GM23338 (cell line): ENCODE measurements at regions not wholly inside any gene's neighbourhood (a gene's known extent, or its start where the extent isn't known, plus 50 kb on each side); places are given as distances from the start of the nearest gene placed in this dataset.

ENCODE experiments used
- ATAC-seq: fragments of 200-7000 bp; cut with Tn5 transposase; 3 replicates; pipeline ENCODE4 v1.9.1; 2020
- DNase-seq: peaks from one replicate; pipeline ENCODE4 v3.0.0-alpha.2; 2015; ENCODE audit warnings: low spot score
- H2AFZ ChIP-seq: fragments of 200-600 bp; sonication (generic); 2 replicates; pipeline ENCODE4 v1.8.0; 2016; ENCODE audit warnings: antibody characterized with exemption, mild to moderate bottlenecking, moderate library complexity
- H3F3A ChIP-seq: fragments of 200-600 bp; sonication (generic); replicated peaks from 2 replicates; pipeline ENCODE4 v1.8.0; 2017; ENCODE audit warnings: antibody characterized with exemption, mixed run types, low read depth
- H3K27ac ChIP-seq: fragments of 200-600 bp; sonication (generic); 2 replicates; pipeline ENCODE4 v1.6.1; 2016; ENCODE audit warnings: low read depth
- H3K27me3 ChIP-seq: fragments of 200-600 bp; sonication (generic); 2 replicates; pipeline ENCODE4 v1.8.0; 2016; ENCODE audit warnings: mild to moderate bottlenecking, mixed run types, moderate library complexity; ENCODE audit not compliant: insufficient read depth
- H3K36me3 ChIP-seq: fragments of 200-600 bp; sonication (generic); 2 replicates; pipeline ENCODE4 v1.8.0; 2016; ENCODE audit warnings: mild to moderate bottlenecking; ENCODE audit not compliant: insufficient read depth
- H3K4me1 ChIP-seq: fragments of 200-600 bp; sonication (generic); 2 replicates; pipeline ENCODE4 v1.8.0; 2016; ENCODE audit warnings: mild to moderate bottlenecking, moderate library complexity; ENCODE audit not compliant: insufficient read depth
- H3K4me2 ChIP-seq: fragments of 200-600 bp; sonication (generic); 2 replicates; pipeline ENCODE4 v1.7.1; 2017; ENCODE audit warnings: mixed run types
- H3K4me3 ChIP-seq: fragments of 200-600 bp; sonication (generic); 2 replicates; pipeline ENCODE4 v1.6.1; 2016; ENCODE audit warnings: mixed run types
- H3K79me2 ChIP-seq: fragments of 200-600 bp; sonication (generic); replicated peaks from 2 replicates; pipeline ENCODE4 v1.8.0; 2017; ENCODE audit warnings: mild to moderate bottlenecking; ENCODE audit not compliant: insufficient read depth
- H3K9me2 ChIP-seq: fragments of 200-600 bp; sonication (generic); 2 replicates; pipeline ENCODE4 v1.8.0; 2017; ENCODE audit not compliant: insufficient read depth
- H4K20me1 ChIP-seq: fragments of 200-600 bp; sonication (generic); replicated peaks from 2 replicates; pipeline ENCODE4 v1.8.0; 2017; ENCODE audit warnings: mild to moderate bottlenecking; ENCODE audit not compliant: insufficient read depth
- H3K27ac Mint-ChIP-seq: 2 replicates; pipeline ENCODE4 v1.8.0; 2020; ENCODE audit warnings: inconsistent platforms, mild to moderate bottlenecking, moderate library complexity, mixed read lengths
- H3K27me3 Mint-ChIP-seq: 3 replicates; pipeline ENCODE4 v1.8.0; 2022; ENCODE audit warnings: low read depth, mild to moderate bottlenecking, moderate library complexity, mixed read lengths, inconsistent platforms; ENCODE audit not compliant: insufficient read depth, poor library complexity
- H3K36me3 Mint-ChIP-seq: 3 replicates; pipeline ENCODE4 v1.8.0; 2021; ENCODE audit warnings: low read depth, mild to moderate bottlenecking, inconsistent platforms, moderate library complexity, mixed read lengths
- H3K4me1 Mint-ChIP-seq: 3 replicates; pipeline ENCODE4 v1.8.0; 2020; ENCODE audit warnings: mild to moderate bottlenecking, inconsistent platforms, mixed read lengths
- H3K4me3 Mint-ChIP-seq: 3 replicates; pipeline ENCODE4 v1.8.0; 2021; ENCODE audit warnings: moderate library complexity, mild to moderate bottlenecking, inconsistent platforms, mixed read lengths
- H3K9me3 Mint-ChIP-seq: 3 replicates; pipeline ENCODE4 v1.8.0; 2020; ENCODE audit warnings: moderate library complexity, mild to moderate bottlenecking, inconsistent platforms, mixed read lengths
- CREB1 ChIP-seq: fragments of 250-450 bp; sonication (Bioruptor Pico); IDR thresholded peaks from 2 replicates; pipeline ENCODE4 v1.5.0; 2020; ENCODE audit warnings: low read depth, mild to moderate bottlenecking, moderate library complexity
- EZH2 ChIP-seq: fragments of 200-600 bp; sonication (generic); IDR thresholded peaks from one replicate; pipeline ENCODE4 v1.8.0; 2017; ENCODE audit warnings: antibody characterized with exemption, mild to moderate bottlenecking, low read depth; ENCODE audit not compliant: unreplicated experiment
- EZH2phosphoT487 ChIP-seq: fragments of 200-600 bp; sonication (generic); IDR thresholded peaks from one replicate; pipeline ENCODE4 v1.8.1; 2018; ENCODE audit warnings: antibody characterized with exemption; ENCODE audit not compliant: unreplicated experiment
- JUNB ChIP-seq: IDR thresholded peaks from one replicate; pipeline ENCODE4 v1.6.1; 2016; ENCODE audit warnings: antibody characterized with exemption; ENCODE audit not compliant: unreplicated experiment
- NANOG ChIP-seq: IDR thresholded peaks from 2 replicates; pipeline ENCODE4 v1.6.1; 2016; ENCODE audit warnings: antibody characterized with exemption, borderline replicate concordance
- POLR2AphosphoS5 ChIP-seq: IDR thresholded peaks from 2 replicates; pipeline ENCODE4 v1.6.1; 2016; ENCODE audit warnings: antibody characterized with exemption, low read depth
- ZNF114 ChIP-seq: fragments of 250-450 bp; sonication (Bioruptor Pico); IDR thresholded peaks from 2 replicates; pipeline ENCODE4 v1.5.0; 2020; ENCODE audit warnings: mild to moderate bottlenecking, moderate library complexity
- ZNF331 ChIP-seq: fragments of 250-450 bp; sonication (Bioruptor Pico); IDR thresholded peaks from 2 replicates; pipeline ENCODE4 v1.5.0; 2020; ENCODE audit warnings: low read depth, mild to moderate bottlenecking, moderate library complexity
- TF ChIP-seq, protein P1 (sequence below), 2 experiments: fragments of 200-600 bp in 1 of 2; sonication (generic) in 1 of 2; conservative IDR thresholded peaks; 2 replicates each; pipeline versions ENCODE4 v1.5.1 to v1.6.1; 2016 to 2017; ENCODE audit warnings: antibody characterized with exemption in 2 of 2, low read depth in 2 of 2, mild to moderate bottlenecking in 2 of 2, moderate library complexity in 1 of 2
- TF ChIP-seq, protein P2 (sequence below): IDR thresholded peaks from one replicate; pipeline ENCODE4 v1.6.1; 2018; ENCODE audit warnings: antibody characterized with exemption; ENCODE audit not compliant: unreplicated experiment
- TF ChIP-seq, protein P3 (sequence below): fragments of 250-450 bp; sonication (Bioruptor Pico); IDR thresholded peaks from 2 replicates; pipeline ENCODE4 v1.5.0; 2020; ENCODE audit warnings: mild to moderate bottlenecking, moderate library complexity

DNA sequence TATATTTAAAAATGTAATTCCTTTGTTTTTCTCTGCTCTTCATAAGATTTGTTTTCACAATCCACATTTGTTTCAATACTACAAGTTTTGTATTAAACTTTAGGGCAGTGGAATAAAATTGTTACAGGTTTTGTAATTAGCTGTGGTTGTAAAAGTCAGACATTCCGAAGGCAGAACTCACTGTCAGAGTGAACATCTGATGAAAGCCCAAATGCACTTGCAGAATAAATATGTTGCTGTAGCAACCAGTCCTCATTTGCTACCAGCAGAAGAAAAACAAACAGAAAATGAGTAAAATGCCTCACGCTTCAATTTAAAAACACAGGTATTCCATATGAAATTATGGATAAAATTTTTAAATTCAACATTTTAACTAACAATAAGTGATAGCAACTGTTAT lies 740.1 kb upstream of the FAM174A start:
- Mint-ChIP-seq H3K9me3 (no peaks in the 10 kb centered on the region), H3K4me3 (no peak overlapping the region)

More for the DNA sequence above, 740.1 kb upstream of the FAM174A start:
- H3K4me1 Mint-ChIP-seq = no peaks in the 10 kb centered on the region
- peaks cover 4% of the 10 kb centered on the region; the same call in 1 of the 2 replicates for H3K9me2 ChIP-seq
- H3K27ac ChIP-seq = no peak overlapping the region
- H3K4me2 ChIP-seq = no peak overlapping the region
- H3K4me1 ChIP-seq = no peaks in the 10 kb centered on the region
- ATAC-seq = no peak
- DNase-seq = no peak
- H3K27me3 Mint-ChIP-seq = no peaks in the 10 kb centered on the region
- no peaks in the 10 kb centered on the region for H3K27me3 ChIP-seq
- H4K20me1 ChIP-seq = no peaks in the 10 kb centered on the region
- no peaks in the 10 kb centered on the region for H3K36me3 Mint-ChIP-seq
- TF ChIP-seq EZH2phosphoT487 = no peak
- TF ChIP-seq, protein P1, sequence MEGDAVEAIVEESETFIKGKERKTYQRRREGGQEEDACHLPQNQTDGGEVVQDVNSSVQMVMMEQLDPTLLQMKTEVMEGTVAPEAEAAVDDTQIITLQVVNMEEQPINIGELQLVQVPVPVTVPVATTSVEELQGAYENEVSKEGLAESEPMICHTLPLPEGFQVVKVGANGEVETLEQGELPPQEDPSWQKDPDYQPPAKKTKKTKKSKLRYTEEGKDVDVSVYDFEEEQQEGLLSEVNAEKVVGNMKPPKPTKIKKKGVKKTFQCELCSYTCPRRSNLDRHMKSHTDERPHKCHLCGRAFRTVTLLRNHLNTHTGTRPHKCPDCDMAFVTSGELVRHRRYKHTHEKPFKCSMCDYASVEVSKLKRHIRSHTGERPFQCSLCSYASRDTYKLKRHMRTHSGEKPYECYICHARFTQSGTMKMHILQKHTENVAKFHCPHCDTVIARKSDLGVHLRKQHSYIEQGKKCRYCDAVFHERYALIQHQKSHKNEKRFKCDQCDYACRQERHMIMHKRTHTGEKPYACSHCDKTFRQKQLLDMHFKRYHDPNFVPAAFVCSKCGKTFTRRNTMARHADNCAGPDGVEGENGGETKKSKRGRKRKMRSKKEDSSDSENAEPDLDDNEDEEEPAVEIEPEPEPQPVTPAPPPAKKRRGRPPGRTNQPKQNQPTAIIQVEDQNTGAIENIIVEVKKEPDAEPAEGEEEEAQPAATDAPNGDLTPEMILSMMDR (conservative IDR thresholded peaks at IDR 0.05; ENCODE audit: low read depth in 2 of 2) = no peak
- no peak for TF ChIP-seq JUNB
- no peak for TF ChIP-seq NANOG
- TF ChIP-seq ZNF331 (CRISPR knock-in tag) = no peak
- TF ChIP-seq CREB1 = no peak
- no peak for TF ChIP-seq ZNF114 (CRISPR knock-in tag)
- TF ChIP-seq, protein P2, sequence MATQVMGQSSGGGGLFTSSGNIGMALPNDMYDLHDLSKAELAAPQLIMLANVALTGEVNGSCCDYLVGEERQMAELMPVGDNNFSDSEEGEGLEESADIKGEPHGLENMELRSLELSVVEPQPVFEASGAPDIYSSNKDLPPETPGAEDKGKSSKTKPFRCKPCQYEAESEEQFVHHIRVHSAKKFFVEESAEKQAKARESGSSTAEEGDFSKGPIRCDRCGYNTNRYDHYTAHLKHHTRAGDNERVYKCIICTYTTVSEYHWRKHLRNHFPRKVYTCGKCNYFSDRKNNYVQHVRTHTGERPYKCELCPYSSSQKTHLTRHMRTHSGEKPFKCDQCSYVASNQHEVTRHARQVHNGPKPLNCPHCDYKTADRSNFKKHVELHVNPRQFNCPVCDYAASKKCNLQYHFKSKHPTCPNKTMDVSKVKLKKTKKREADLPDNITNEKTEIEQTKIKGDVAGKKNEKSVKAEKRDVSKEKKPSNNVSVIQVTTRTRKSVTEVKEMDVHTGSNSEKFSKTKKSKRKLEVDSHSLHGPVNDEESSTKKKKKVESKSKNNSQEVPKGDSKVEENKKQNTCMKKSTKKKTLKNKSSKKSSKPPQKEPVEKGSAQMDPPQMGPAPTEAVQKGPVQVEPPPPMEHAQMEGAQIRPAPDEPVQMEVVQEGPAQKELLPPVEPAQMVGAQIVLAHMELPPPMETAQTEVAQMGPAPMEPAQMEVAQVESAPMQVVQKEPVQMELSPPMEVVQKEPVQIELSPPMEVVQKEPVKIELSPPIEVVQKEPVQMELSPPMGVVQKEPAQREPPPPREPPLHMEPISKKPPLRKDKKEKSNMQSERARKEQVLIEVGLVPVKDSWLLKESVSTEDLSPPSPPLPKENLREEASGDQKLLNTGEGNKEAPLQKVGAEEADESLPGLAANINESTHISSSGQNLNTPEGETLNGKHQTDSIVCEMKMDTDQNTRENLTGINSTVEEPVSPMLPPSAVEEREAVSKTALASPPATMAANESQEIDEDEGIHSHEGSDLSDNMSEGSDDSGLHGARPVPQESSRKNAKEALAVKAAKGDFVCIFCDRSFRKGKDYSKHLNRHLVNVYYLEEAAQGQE = no peak
- TF ChIP-seq EZH2 = no peak
- no peak for TF ChIP-seq POLR2AphosphoS5
- TF ChIP-seq, protein P3, sequence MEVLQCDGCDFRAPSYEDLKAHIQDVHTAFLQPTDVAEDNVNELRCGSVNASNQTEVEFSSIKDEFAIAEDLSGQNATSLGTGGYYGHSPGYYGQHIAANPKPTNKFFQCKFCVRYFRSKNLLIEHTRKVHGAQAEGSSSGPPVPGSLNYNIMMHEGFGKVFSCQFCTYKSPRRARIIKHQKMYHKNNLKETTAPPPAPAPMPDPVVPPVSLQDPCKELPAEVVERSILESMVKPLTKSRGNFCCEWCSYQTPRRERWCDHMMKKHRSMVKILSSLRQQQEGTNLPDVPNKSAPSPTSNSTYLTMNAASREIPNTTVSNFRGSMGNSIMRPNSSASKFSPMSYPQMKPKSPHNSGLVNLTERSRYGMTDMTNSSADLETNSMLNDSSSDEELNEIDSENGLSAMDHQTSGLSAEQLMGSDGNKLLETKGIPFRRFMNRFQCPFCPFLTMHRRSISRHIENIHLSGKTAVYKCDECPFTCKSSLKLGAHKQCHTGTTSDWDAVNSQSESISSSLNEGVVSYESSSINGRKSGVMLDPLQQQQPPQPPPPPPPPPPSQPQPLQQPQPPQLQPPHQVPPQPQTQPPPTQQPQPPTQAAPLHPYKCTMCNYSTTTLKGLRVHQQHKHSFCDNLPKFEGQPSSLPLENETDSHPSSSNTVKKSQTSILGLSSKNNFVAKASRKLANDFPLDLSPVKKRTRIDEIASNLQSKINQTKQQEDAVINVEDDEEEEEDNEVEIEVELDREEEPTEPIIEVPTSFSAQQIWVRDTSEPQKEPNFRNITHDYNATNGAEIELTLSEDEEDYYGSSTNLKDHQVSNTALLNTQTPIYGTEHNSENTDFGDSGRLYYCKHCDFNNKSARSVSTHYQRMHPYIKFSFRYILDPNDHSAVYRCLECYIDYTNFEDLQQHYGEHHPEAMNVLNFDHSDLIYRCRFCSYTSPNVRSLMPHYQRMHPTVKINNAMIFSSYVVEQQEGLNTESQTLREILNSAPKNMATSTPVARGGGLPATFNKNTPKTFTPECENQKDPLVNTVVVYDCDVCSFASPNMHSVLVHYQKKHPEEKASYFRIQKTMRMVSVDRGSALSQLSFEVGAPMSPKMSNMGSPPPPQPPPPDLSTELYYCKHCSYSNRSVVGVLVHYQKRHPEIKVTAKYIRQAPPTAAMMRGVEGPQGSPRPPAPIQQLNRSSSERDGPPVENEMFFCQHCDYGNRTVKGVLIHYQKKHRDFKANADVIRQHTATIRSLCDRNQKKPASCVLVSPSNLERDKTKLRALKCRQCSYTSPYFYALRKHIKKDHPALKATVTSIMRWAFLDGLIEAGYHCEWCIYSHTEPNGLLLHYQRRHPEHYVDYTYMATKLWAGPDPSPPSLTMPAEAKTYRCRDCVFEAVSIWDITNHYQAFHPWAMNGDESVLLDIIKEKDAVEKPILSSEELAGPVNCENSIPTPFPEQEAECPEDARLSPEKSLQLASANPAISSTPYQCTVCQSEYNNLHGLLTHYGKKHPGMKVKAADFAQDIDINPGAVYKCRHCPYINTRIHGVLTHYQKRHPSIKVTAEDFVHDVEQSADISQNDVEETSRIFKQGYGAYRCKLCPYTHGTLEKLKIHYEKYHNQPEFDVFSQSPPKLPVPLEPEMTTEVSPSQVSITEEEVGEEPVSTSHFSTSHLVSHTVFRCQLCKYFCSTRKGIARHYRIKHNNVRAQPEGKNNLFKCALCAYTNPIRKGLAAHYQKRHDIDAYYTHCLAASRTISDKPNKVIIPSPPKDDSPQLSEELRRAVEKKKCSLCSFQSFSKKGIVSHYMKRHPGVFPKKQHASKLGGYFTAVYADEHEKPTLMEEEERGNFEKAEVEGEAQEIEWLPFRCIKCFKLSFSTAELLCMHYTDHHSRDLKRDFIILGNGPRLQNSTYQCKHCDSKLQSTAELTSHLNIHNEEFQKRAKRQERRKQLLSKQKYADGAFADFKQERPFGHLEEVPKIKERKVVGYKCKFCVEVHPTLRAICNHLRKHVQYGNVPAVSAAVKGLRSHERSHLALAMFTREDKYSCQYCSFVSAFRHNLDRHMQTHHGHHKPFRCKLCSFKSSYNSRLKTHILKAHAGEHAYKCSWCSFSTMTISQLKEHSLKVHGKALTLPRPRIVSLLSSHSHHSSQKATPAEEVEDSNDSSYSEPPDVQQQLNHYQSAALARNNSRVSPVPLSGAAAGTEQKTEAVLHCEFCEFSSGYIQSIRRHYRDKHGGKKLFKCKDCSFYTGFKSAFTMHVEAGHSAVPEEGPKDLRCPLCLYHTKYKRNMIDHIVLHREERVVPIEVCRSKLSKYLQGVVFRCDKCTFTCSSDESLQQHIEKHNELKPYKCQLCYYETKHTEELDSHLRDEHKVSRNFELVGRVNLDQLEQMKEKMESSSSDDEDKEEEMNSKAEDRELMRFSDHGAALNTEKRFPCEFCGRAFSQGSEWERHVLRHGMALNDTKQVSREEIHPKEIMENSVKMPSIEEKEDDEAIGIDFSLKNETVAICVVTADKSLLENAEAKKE = no peak
- no peaks in the 10 kb centered on the region for H3F3A ChIP-seq
- H3K27ac Mint-ChIP-seq = no peak overlapping the region
- H3K4me3 ChIP-seq = no peak overlapping the region
- H3K36me3 ChIP-seq = no peaks in the 10 kb centered on the region
- no peaks in the 10 kb centered on the region for H3K79me2 ChIP-seq
- no peak overlapping the region for H2AFZ ChIP-seq
